ENCODE measurements at regions not wholly inside any gene's neighbourhood (a gene's known extent, or its start where the extent isn't known, plus 50 kb on each side); places are given as distances from the start of the nearest gene placed in this dataset.

GRCh38 chr20:17799575-17800227, 99.9 kb downstream of the BANF2 start:
- Histone ChIP-seq H3K4me3 (ENCODE audit: low read depth in 1 of 2, low read length in 2 of 2) (no peak overlapping the region), H3K36me3 (ENCODE audit: insufficient read depth, low read length) (no peaks in the 10 kb centered on the region), H3K27me3 (ENCODE audit: insufficient read depth, low read length, poor library complexity) (no peaks in the 10 kb centered on the region), H3K27ac (ENCODE audit: low read length) (no peak overlapping the region), H2AFZ (ENCODE audit: low read depth, low read length) (no peak overlapping the region), H3K9ac (ENCODE audit: low read depth, low read length) (no peak overlapping the region), H3K79me2 (ENCODE audit: insufficient read depth, low read length) (no peaks in the 10 kb centered on the region), H4K20me1 (ENCODE audit: insufficient read depth, low read length) (no peaks in the 10 kb centered on the region), H3K9me3 (ENCODE audit: insufficient read depth, low read length, severe bottlenecking) (no peaks in the 10 kb centered on the region), H3K4me1 (ENCODE audit: insufficient read depth, low read length) (no peaks in the 10 kb centered on the region), H3K4me2 (ENCODE audit: insufficient read depth, low read length) (no peak overlapping the region)
- TF ChIP-seq EZH2 (IDR thresholded peaks at IDR 0.05; ENCODE audit: borderline replicate concordance, low read depth, low read length, severe bottlenecking) (no peak), CTCF (IDR thresholded peaks at IDR 0.05; ENCODE audit: borderline replicate concordance, extremely low read depth, low read length, poor library complexity, severe bottlenecking) (no peak)
- ATAC-seq (ENCODE audit: insufficient read depth, low read depth), result no peak
- DNase-seq, result no peak

GRCh38 chr20:17798601-17799000, 98.8 kb downstream of the BANF2 start:
- H3K4me3 ChIP-seq (ENCODE audit: low read depth in 1 of 2, low read length in 2 of 2), result no peak overlapping the region
- no peak overlapping the region for H2AFZ ChIP-seq (ENCODE audit: low read depth, low read length)
- no peak for DNase-seq
- no peak overlapping the region for H3K9ac ChIP-seq (ENCODE audit: low read depth, low read length)
- TF ChIP-seq EZH2 (IDR thresholded peaks at IDR 0.05; ENCODE audit: borderline replicate concordance, low read depth, low read length, severe bottlenecking), result no peak
- no peak for TF ChIP-seq CTCF (IDR thresholded peaks at IDR 0.05; ENCODE audit: borderline replicate concordance, extremely low read depth, low read length, poor library complexity, severe bottlenecking)
- no peaks in the 10 kb centered on the region for H3K9me3 ChIP-seq (ENCODE audit: insufficient read depth, low read length, severe bottlenecking)
- no peak overlapping the region for H3K27ac ChIP-seq (ENCODE audit: low read length)
- H3K36me3 ChIP-seq (ENCODE audit: insufficient read depth, low read length), result no peaks in the 10 kb centered on the region
- H3K4me2 ChIP-seq (ENCODE audit: insufficient read depth, low read length), result no peak overlapping the region
- ATAC-seq (ENCODE audit: insufficient read depth, low read depth), result no peak
- no peaks in the 10 kb centered on the region for H3K79me2 ChIP-seq (ENCODE audit: insufficient read depth, low read length)
- H4K20me1 ChIP-seq (ENCODE audit: insufficient read depth, low read length), result no peaks in the 10 kb centered on the region
- no peaks in the 10 kb centered on the region for H3K4me1 ChIP-seq (ENCODE audit: insufficient read depth, low read length)
- H3K27me3 ChIP-seq (ENCODE audit: insufficient read depth, low read length, poor library complexity), result no peaks in the 10 kb centered on the region

GRCh38 chr20:17797579-17797978, 97.8 kb downstream of the BANF2 start:
- no peaks in the 10 kb centered on the region for H3K27me3 ChIP-seq (ENCODE audit: insufficient read depth, low read length, poor library complexity)
- H2AFZ ChIP-seq (ENCODE audit: low read depth, low read length), result no peak overlapping the region
- no peaks in the 10 kb centered on the region for H3K4me1 ChIP-seq (ENCODE audit: insufficient read depth, low read length)
- ATAC-seq (ENCODE audit: insufficient read depth, low read depth), result no peak
- no peak overlapping the region for H3K4me3 ChIP-seq (ENCODE audit: low read depth in 1 of 2, low read length in 2 of 2)
- no peaks in the 10 kb centered on the region for H3K79me2 ChIP-seq (ENCODE audit: insufficient read depth, low read length)
- no peaks in the 10 kb centered on the region for H3K9me3 ChIP-seq (ENCODE audit: insufficient read depth, low read length, severe bottlenecking)
- TF ChIP-seq EZH2 (IDR thresholded peaks at IDR 0.05; ENCODE audit: borderline replicate concordance, low read depth, low read length, severe bottlenecking) (no peak), CTCF (IDR thresholded peaks at IDR 0.05; ENCODE audit: borderline replicate concordance, extremely low read depth, low read length, poor library complexity, severe bottlenecking) (no peak)
- H3K9ac ChIP-seq (ENCODE audit: low read depth, low read length), result no peak overlapping the region
- no peaks in the 10 kb centered on the region for H3K36me3 ChIP-seq (ENCODE audit: insufficient read depth, low read length)
- no peak overlapping the region for H3K27ac ChIP-seq (ENCODE audit: low read length)
- no peaks in the 10 kb centered on the region for H4K20me1 ChIP-seq (ENCODE audit: insufficient read depth, low read length)
- H3K4me2 ChIP-seq (ENCODE audit: insufficient read depth, low read length), result no peak overlapping the region
- DNase-seq, result no peak

All from DND-41 (cell line).